ENCODE measurements at regions not wholly inside any gene's neighbourhood (a gene's known extent, or its start where the extent isn't known, plus 50 kb on each side); places are given as distances from the start of the nearest gene placed in this dataset.
"Not testable (repeated sequence)": the region's sequence is repeated elsewhere in the genome, so short reads cannot be mapped to it uniquely, and the experiment has no call there.

GRCh38 chr5:148741766-148742165 is 84.6 kb upstream of the ADRB2 start:
- not testable (repeated sequence) for DNase-seq (ENCODE audit: low read depth in 2 of 2)

GRCh38 chr5:148744380-148744779 is 82.0 kb upstream of the ADRB2 start:
- not testable (repeated sequence) for DNase-seq (ENCODE audit: low read depth in 2 of 2)

- no peak for DNase-seq (ENCODE audit: low read depth in 2 of 2)
These were observed 79.4 kb upstream of the ADRB2 start for GRCh38 chr5:148746826-148747535.

GRCh38 chr5:148747536-148747906 is 78.9 kb upstream of the ADRB2 start:
- DNase-seq (ENCODE audit: low read depth in 2 of 2), result no peak

GRCh38 chr5:148748702-148749392 is 77.6 kb upstream of the ADRB2 start:
- DNase-seq (ENCODE audit: low read depth in 2 of 2), result no peak

- DNase-seq (ENCODE audit: low read depth in 2 of 2), result no peak
These were observed 75.8 kb upstream of the ADRB2 start for GRCh38 chr5:148750614-148751013.

GRCh38 chr5:148751025-148751424 is 75.4 kb upstream of the ADRB2 start:
- no peak for DNase-seq (ENCODE audit: low read depth in 2 of 2)

GRCh38 chr5:148752375-148752774 is 74.0 kb upstream of the ADRB2 start:
- DNase-seq (ENCODE audit: low read depth in 2 of 2), result not testable (repeated sequence)

- DNase-seq (ENCODE audit: low read depth in 2 of 2), result no peak
These were observed 67.3 kb upstream of the ADRB2 start for GRCh38 chr5:148759101-148759500.

- no peak for DNase-seq (ENCODE audit: low read depth in 2 of 2)
These were observed 65.3 kb upstream of the ADRB2 start for GRCh38 chr5:148760945-148761638.

- no peak for DNase-seq (ENCODE audit: low read depth in 2 of 2)
These were observed 62.4 kb upstream of the ADRB2 start for GRCh38 chr5:148763996-148764395.

- DNase-seq (ENCODE audit: low read depth in 2 of 2), result no peak
These were observed 61.4 kb upstream of the ADRB2 start for GRCh38 chr5:148765061-148765460.

- DNase-seq (ENCODE audit: low read depth in 2 of 2), result no peak
These were observed 57.5 kb upstream of the ADRB2 start for GRCh38 chr5:148768806-148769415.

- no peak for DNase-seq (ENCODE audit: low read depth in 2 of 2)
These were observed 56.5 kb upstream of the ADRB2 start for GRCh38 chr5:148769941-148770340.

GRCh38 chr5:148774313-148774712 is 52.1 kb upstream of the ADRB2 start:
- DNase-seq (ENCODE audit: low read depth in 2 of 2), result no peak

- DNase-seq (ENCODE audit: low read depth in 2 of 2), result no peak
These were observed 50.1 kb upstream of the ADRB2 start for GRCh38 chr5:148776261-148776660.
